GM18511 (cell line): ENCODE measurements at regions not wholly inside any gene's neighbourhood (a gene's known extent, or its start where the extent isn't known, plus 50 kb on each side); places are given as distances from the start of the nearest gene placed in this dataset.
"Not testable (repeated sequence)": the region's sequence is repeated elsewhere in the genome, so short reads cannot be mapped to it uniquely, and the experiment has no call there.

Experiments
- ATAC-seq: cut with Tn5 transposase; IDR thresholded peaks from one replicate; pipeline ENCODE4 v1.9.1; 2021; ENCODE audit warnings: mild to moderate bottlenecking, moderate library complexity; ENCODE audit not compliant: unreplicated experiment

DNA sequence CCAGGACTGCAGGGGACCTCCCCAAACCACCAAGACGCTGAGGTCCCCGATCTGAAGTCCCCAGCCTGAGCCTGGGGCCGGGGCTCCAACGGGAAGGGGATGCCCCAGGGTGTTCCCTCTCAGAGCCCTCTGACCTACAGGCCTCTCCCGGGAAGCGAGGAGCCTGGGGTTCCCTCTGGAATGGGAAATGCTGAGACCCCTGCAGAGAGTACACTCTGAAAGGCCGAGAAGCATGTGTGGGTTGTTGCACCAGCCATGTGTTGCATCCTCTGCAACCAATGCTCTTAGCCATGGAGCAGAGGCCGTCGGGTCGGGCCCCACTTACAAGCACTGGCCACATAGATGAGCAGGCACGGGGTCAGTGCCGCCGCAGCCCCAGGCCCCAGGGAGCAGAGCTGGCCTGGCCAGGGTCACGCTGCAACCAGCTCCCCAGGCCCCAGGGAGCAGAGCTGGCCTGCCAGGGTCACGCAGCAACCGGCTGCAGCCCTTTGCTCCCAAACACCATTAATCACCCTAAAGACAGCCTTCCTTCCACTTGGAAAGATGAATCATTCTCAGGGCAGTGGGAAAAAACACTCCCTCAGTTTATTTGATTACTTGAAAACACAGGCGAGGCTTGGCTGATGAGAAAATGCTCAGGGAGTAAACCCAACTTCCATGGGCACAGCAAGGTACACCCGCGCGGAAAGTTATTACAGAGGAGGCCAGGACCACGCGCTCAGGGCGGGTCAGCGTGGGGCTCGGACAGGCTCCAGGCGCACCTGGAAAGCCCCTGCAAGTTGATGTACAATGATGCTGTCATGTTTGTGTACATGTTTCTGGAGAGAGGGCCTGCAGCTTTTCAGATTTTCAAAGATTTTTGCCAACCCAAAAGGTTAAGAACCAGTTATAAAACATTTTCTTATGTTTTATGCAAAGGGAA is 78.0 kb upstream of the AFDN start:
- no peak for ATAC-seq

DNA sequence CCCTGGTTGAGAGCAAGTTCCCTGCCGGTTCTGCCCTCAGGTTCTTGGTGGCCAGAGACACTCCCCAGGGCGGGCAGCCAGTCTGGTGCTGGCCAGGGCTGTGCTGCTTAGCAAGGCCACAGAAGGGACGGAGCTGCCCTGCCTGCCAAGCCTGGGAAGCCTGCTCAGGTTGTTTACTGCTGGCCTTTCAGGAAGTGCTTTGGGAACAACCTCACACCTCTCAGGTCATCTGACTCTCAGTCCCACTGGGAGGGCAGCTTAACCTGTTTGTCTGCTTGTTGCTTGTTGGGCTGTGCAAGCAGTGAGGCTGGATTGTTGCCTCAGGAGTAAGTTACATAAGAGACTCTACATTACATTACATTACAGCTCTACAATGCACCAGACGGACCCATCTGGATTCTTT is 75.8 kb upstream of the AFDN start:
- no peak for ATAC-seq

DNA sequence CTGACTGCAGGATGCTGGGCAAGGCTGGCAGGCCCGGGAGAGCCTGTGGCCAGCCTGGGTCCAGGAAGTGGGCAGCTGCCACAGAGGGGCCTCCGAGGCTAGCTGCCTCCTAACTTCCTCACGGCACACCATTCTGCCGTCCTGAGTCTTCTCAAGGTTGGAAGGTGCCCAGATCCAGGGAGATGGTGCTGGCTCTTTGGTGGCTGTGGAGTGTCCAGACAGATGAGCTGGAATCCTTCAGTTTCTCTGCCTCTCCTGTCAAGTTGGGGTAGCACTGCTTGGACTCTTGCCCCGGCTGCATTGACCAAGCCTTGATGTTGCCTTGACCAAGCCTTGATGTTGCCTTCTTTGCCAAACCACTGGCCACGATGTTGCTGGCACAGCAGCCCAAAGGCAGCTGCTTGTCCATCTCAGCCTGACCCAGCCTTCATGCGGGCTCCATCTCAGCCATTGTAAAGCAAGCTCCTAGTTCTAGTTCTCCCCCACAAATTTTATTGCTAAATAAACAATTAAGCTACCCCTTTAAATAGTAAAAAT is 75.1 kb upstream of the AFDN start:
- no peak for ATAC-seq

DNA sequence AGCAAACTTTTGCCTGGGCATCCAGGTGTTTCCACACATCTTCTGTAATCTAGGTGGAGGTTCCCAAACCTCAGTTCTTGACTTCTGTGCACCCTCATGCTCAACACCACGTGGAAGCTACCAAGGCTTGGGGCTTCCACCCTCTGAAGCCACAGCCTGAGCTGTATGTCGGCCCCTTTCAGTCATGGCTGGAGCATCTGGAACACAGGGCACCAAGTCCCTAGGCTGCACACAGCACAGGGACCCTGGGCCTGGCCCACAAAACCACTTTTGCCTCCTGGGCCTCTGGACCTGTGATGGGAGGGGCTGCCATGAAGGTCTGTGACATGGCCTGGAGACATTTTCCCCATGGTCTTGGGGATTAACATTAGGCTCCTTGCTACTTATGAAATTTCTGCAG is 73.4 kb upstream of the AFDN start:
- not testable (repeated sequence) for ATAC-seq

DNA sequence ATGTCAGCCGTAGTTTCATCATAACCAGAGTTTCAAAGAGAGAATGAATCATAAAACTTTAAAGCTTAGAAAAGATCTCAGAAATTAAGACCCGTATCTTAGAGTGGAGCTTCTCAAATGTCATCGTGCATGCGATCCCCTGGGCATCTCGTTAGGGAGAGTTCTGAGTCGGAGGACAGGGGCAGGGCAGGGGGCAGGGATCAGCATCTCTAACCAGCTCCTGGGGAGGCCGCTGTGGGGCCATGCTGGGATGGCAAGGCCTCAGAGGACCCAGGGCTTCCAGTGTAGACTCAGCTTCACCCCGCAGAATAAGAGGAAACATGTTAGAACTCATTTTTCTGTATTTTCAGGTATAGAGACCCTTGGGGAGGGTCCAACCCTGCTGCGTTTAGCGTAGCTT is 72.0 kb upstream of the AFDN start:
- ATAC-seq, result no peak

DNA sequence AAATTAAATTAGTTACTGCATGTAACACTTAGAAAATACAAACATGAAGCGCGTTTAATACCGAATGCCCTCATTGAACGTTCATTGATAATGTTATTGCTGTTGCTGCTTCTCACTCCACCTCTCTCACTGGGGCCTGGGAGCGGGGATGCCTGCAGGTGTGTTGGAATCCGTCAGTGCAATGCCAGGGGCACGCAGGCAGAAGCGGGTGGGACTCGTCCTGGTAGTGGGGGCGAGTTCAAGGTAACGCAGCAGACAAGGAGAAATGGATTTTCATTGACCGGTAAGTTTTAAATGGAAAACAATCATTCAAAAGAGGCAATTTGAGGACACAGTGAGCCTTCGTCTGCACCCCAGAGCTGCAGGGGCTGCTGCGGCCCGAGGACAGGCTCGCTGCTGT is 71.2 kb upstream of the AFDN start:
- no peak for ATAC-seq

DNA sequence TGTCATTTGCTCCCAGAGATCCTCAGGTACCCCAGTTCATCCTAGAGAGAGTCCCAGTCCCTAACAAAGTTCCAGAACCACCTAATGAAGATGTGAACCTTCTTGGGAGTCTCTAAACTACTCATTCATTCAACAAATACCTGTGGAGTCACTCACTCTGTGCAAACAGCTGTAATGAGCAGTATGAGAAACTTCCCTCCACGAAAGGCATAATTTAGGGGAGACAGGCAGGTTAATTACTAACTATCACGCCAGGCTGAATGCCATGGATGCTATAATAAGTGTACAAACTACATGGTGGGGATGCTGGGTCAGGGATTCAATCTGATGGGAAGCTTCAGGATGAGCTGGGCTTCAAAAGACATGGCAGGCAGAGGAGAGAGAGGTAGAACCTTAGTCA is 70.1 kb upstream of the AFDN start:
- ATAC-seq, result no peak

DNA sequence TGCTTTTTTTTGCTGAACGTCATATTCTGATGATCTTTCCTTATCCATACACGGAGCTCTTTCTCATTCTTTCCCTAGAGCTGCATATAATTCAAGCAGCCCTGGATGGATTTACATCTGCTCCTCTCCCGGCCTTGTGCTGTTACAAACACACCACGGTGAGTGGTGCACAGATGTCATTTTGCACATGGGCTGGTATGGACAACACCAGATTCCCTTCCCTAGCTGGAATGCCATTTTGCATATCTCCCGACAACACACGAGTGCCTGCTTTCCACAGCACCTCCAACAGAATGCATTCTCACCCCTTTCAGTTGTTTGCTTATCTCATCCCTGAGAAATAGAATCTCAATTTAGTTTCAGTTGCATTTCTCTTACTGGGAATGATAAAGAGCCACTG is 69.5 kb upstream of the AFDN start:
- no peak for ATAC-seq

DNA sequence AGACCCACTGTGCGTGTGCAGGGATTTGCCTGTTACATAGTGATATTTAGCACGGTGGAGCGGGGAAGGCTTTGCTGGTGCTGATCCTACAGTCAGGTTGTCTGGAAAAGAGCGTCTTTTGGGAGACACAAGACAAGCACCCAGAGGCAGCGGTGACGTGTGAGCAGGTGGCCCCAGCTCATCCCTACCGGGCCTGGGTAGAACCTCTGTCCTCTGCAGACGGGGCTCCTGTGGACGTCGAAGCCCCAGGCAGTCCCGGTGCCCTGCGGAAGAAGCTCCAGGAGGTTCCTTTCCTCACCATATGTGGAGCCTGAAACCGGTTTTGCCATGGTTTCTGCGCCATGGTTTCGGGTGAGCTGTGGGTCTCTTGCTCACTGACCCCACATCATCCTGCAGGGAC is 68.9 kb upstream of the AFDN start:
- no peak for ATAC-seq

DNA sequence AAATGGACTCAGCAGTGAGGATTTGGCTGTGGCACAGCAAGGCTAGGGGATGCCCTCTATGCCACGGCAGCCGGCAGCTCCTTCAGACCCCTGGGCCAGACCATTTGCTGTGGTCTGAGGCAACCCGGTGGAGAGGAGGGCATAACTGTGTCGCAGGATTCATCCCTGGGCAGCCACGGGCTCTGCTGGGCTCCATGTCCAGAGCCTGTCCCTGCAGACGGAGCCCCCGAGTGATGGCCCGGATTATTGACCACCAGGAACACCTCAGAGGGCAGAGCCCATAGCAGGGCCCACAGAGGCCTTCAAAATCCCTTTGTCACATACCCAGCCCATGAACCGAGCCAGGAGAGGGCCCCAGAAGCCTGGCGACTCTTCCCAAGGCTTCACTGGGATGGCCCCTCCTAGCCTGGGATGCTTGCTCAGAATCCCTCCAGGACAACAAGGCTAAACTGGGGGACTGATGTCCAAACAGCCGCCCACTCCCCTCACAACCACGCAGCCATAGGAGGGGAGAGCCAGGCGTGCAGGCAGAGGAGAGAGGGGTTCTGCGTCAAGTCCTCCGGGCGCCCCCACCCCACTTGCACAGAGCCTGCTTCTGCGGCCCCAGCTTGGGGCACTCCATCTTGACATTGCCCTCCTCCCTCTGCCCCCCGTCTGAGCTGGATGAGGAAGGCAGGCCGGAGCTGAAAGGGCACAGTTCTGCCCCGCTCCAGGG is 68.2 kb upstream of the AFDN start:
- ATAC-seq, result no peak

DNA sequence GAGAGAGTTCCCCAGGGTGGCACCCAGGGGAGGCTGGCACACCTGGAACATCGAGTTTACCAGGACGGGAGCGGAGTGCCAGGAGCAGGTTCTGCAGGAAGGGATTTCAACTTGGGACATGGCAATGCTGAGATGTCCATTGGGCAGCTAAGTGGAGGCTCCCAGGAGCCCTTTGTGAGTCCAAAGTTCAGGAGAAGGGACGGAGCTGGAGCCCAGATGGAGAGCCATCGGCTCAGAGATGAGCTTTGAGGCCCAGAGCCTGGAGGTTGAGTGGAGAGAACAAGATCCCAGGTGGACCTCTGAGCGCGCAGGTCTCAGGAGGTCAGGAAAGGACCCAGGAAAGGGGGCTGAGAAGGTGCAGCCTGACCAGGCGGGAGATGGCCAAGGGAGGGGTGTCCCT is 67.5 kb upstream of the AFDN start:
- no peak for ATAC-seq

DNA sequence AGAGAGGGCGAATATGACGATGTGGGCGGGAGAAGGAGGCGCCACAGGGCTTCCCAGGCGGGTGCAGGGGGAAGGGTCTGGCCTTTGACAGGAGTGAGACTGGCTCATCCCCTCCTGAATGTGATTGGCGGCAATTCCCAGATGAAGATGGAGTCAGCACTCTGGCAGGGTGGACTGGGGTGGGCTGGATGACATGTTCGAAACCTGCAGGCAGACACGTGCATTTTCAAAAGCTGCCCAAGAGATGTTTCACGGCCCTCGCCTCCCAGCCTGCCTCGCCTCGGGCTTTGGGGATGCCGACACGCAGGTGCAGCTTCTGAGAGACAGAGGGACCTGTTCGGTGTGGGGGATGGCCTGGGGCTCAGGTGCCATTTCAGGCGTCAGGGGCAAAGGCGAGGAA is 66.8 kb upstream of the AFDN start:
- no peak for ATAC-seq

DNA sequence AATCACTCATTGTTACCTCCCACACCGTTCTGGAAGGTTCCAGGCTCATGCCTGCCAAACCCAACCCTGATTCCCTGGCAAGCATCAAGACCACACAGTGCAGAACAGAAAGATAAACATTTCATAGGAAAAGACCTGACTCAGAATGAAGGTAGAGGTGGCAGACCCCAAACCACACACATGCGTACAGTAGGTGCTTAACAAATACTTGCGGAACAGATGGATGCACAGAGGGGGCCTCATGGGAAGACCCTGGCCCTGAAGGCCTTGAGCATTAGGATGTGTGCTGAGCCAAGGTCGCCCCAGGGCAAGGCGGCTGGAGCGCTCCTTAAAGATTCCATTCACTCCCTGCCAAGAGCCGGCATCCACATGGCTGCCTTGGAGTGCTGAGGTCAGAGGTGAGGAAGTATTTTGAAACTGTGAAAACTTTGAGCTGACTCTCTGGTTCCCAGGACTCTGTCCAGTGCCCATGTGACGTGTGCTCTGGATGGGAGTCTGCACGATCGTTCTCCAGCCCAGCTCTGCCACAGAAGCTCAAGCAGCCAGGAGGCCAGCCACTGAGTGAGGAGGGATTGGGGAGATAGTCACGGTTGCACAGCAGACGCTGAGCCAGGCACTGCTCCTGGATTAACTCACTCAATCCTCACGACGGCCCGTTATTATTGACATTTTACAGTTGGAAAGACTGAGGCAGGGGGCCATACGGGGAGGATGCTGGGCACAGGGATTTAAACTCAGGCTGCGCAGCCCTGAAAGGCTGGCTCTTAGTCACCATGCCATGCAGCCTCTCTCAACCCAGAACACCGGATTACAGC is 65.5 kb upstream of the AFDN start:
- no peak for ATAC-seq

DNA sequence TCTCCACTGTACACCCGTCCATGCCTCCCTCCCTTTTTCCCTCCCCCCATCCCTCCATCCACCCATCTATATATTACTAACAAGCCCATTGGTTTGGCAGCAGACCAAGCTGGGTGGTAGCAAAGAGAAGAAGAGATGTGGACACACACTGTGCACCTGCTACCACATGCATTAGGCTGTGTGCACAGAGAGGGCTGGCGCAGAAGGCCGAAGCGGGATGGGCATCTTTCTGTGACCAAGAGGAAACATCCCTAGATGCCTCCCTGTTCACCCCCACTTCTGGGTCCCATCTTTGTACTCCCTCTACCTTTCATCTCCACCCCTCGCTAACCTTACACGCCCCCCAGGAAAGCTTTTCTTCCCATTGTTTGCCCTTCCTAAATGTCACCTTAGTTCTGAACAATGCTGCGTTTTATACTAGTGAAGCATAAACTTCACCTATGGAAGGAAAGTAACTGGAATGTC is 64.9 kb upstream of the AFDN start:
- no peak for ATAC-seq

DNA sequence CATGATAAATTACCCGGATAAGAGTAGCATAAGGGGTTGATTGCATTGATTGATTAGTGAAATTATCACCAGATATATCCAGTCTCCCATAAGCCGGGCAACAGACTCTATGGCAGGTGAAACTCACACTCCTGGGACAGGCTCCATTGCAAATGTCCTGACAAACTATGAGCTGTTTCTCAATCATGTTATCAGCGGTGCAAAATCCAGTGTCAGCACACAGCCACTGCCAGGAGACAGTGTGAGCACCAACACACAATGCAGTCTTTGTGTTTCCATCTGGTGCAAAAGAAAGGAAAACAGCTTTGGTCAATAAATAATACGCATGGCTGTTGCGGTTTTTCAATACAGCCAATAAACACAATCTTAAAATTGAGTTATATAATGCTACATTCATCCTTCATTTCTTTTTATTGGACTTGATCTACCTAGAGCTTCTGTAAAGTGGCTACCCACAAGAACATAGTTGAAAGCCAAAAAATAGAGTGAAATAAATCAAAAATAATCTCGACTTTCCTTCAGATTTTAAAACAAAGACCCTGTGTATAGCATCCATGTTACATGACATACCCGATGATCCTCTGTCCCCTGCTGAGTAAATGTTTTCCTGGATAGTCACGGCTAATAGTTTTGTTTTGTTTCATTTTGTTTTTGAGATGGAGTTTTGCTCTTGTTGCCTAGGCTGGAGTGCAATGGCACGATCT is 64.3 kb upstream of the AFDN start:
- no peak for ATAC-seq

DNA sequence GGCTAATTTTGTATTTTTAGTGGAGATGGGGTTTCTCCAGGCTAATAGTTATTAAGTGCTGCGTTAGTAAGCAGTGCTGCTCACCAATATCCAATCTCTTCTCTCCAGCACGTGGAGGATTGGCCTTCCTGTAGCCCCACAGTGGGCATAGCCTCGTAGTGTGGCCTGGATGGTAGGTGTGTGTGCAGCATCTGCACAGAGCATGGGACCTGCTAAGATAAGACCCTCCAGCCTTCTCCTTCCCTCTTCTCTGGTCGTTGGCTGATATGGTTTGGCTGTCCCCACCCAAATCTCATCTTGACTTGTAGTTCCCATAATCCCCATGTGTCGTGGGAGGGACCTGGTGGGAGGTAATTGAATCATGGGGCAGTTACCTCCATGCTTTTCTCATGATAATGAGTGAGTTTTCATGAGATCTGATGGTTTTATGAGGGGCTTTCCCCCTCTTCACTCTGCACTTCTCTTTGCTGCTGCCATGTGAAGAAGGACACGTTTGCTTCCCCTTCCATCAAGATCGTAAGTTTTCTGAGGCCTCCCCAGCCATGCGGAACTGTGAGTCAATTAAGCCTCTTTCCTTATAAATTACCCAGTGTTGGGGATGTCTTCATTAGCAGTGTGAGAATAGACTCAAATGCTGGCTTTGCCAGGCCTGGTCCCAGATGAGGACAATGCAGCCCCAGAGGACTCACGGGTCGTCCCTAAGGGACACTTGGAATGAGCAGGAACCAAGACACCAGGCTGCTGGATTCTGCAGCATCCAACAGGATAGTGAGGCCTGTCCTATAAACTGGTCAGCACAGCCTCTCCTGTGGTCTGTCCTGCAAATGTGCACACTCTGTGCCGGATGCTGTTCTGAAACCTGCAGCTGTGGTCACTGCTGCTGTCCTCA is 63.4 kb upstream of the AFDN start:
- no peak for ATAC-seq

DNA sequence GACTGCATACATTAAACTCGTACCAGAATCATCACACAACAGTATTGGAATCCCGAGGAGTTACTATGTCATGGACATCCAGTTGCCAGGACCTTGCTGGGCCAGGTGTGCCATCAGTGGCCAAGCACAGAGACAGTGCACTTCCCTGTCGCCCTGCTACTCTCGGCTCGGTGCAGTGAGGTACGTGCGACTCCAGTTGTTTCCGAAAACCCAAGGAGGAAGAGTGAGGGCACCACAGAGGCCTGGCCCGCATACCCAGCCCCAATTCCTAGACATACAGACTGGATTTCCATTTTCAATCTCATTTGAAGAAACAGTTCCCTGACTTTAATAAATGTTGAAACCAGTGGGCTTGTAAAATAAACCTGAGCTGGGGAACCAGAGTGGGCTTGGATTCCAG is 62.5 kb upstream of the AFDN start:
- no peak for ATAC-seq

DNA sequence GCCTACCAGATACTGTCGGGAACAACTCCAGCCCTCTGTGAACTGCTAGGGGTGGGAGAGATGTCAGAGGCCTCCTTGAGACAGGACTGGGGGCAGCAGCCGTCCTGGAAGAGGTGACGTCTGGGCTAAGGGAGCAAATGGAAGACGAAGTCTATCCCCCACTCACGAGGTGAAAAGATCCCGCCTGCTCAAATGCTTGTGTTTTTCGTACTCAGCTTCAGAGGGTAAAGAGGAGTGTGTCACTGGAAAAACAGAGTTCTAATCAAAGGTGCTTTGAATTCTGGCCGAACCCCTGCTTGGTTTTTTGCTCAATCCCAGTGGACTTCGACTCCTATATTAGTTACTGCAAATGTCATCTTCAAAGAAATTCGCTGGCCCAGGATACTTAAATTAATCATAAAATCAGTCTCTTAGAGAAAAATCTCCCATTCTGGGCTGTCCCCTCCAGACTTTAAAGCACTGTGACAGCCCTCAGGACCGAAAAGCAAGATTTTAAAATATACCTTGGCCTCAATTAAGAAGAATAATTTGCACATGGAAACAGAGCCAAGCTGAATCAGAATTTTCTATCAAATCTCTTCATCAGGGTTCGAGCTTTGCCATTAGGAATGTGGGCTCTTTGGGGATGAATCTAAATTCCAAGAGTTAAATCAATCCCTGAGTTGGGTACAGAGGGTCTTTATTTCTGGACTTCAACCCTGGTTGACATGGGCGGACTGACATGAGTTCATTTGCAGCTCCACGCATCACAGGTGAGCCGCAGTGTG is 61.8 kb upstream of the AFDN start:
- ATAC-seq, result no peak
